CD4-positive, alpha-beta T cell (primary cell): ENCODE measurements at regions not wholly inside any gene's neighbourhood (a gene's known extent, or its start where the extent isn't known, plus 50 kb on each side); places are given as distances from the start of the nearest gene placed in this dataset.

Experiments used
- ATAC-seq: fragments of 200-7000 bp; cut with Tn5 transposase; one replicate; pipeline ENCODE4 v1.10.0; 2022; ENCODE audit warnings: mild to moderate bottlenecking; ENCODE audit not compliant: poor library complexity
- CTCF ChIA-PET: fragments of 350-600 bp; sonication (Branson Sonifier 250); formaldehyde crosslinking; loops from one replicate; lab custom pipeline; 2021; ENCODE audit warnings: antibody characterized with exemption, inconsistent platforms; lab: Charles Lee
- POLR2A ChIA-PET: fragments of 350-600 bp; sonication (Branson Sonifier 250); formaldehyde crosslinking; loops from one replicate; lab custom pipeline; 2021; ENCODE audit warnings: antibody characterized with exemption, inconsistent platforms; lab: Charles Lee
- DNase-seq, 14 experiments: peaks; one replicate each; pipeline ENCODE4 v3.0.0-alpha.2; 2013 to 2020; ENCODE audit warnings: mixed read lengths in 2 of 14
- H3K27ac ChIP-seq, 2 donors: one replicate each; pipeline versions ENCODE4 v1.5.1 to v1.7.0; 2013; ENCODE audit warnings: low read length in 2 of 2, low read depth in 1 of 2, mild to moderate bottlenecking in 1 of 2
- H3K27me3 ChIP-seq, 2 experiments: 1 replicate in 1 of 2; 2 replicates in 1 of 2; pipeline versions ENCODE4 v1.6.1 to v1.7.0; 2013; ENCODE audit warnings: low read length in 2 of 2, control low read depth in 1 of 2, mild to moderate bottlenecking in 1 of 2, moderate library complexity in 1 of 2; ENCODE audit not compliant: insufficient read depth in 2 of 2, control insufficient read depth in 1 of 2
- H3K36me3 ChIP-seq: one replicate; pipeline ENCODE4 v1.6.1; 2013; ENCODE audit warnings: low read length, control low read depth; ENCODE audit not compliant: insufficient read depth
- H3K4me1 ChIP-seq: one replicate; pipeline ENCODE4 v1.6.1; 2013; ENCODE audit warnings: low read length, control low read depth; ENCODE audit not compliant: insufficient read depth
- H3K4me3 ChIP-seq: one replicate; pipeline ENCODE4 v1.5.1; 2013; ENCODE audit warnings: mild to moderate bottlenecking, low read length, moderate library complexity
- H3K9me3 ChIP-seq, 2 experiments: 1 replicate in 1 of 2; 2 replicates in 1 of 2; pipeline versions ENCODE4 v1.6.1 to v1.7.0; 2013; ENCODE audit warnings: low read length in 2 of 2, mild to moderate bottlenecking in 2 of 2, control low read depth in 1 of 2, moderate library complexity in 1 of 2; ENCODE audit not compliant: control insufficient read depth in 1 of 2, insufficient read depth in 1 of 2
- H3K27ac Mint-ChIP-seq: one replicate; pipeline ENCODE4 v1.8.0; 2020; ENCODE audit warnings: mixed read lengths
- H3K27me3 Mint-ChIP-seq: one replicate; pipeline ENCODE4 v1.8.0; 2021; ENCODE audit warnings: mixed read lengths
- H3K36me3 Mint-ChIP-seq: one replicate; pipeline ENCODE4 v1.8.0; 2021; ENCODE audit warnings: low read depth, mixed read lengths
- H3K4me1 Mint-ChIP-seq: one replicate; pipeline ENCODE4 v1.8.0; 2021; ENCODE audit warnings: low read depth, mixed read lengths
- H3K4me3 Mint-ChIP-seq: one replicate; pipeline ENCODE4 v1.8.0; 2020; ENCODE audit warnings: mild to moderate bottlenecking, mixed read lengths
- H3K9me3 Mint-ChIP-seq: one replicate; pipeline ENCODE4 v1.8.0; 2020; ENCODE audit warnings: mixed read lengths
- CTCF ChIP-seq: fragments of 200-600 bp; IDR thresholded peaks from one replicate; pipeline ENCODE4 v1.8.0; 2022; ENCODE audit warnings: antibody characterized with exemption, mild to moderate bottlenecking
- intact Hi-C, 2 experiments: fragments of 100-400 bp; cut with DNase I in 1 of 2; cut with micrococcal nuclease in 1 of 2; formaldehyde crosslinking; loops; one replicate each; pipeline versions ENCODE4 v1.15.1 to v1.9.0; 2023 to 2025; cut with DNase I, micrococcal nuclease

DNA sequence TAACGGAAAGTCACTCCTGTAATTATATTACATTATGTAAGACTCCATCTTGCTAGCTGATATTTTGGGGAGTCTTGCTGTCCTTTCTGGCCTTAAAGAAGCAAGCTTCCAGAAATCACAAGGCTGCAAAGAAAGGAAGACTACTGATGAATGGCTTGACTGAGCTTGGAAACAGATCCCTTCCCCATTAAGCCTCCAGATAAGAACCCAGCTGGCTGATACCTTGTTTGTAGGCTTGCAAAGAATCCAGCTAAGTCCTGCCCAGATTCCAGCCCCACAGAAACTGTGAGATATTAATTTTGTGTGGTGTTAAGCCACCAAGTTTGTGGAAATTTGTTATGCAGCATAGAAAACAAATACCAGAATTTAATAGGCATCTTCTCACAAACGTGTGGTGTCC is 49.9 kb upstream of the TMEM106B start:
- Histone ChIP-seq H3K4me3 (no peak overlapping the region), H3K27ac (no peak overlapping the region), H3K27me3 (no peaks in the 10 kb centered on the region), H3K4me1 (no peaks in the 10 kb centered on the region), H3K9me3 (no peaks in the 10 kb centered on the region), H3K36me3 (no peaks in the 10 kb centered on the region)
- peaks cover 2% of the 10 kb centered on the region for H3K9me3 Mint-ChIP-seq
- intact Hi-C loops: no loop called here
- no peak overlapping the region for H3K27ac Mint-ChIP-seq
- no peak for DNase-seq
- H3K4me3 Mint-ChIP-seq: no peak overlapping the region
- no peak for ATAC-seq
- peaks cover 5% of the 10 kb centered on the region for H3K36me3 Mint-ChIP-seq
- H3K4me1 Mint-ChIP-seq: peaks cover 7% of the 10 kb centered on the region
- ChIA-PET CTCF (no interaction called here), POLR2A (interaction anchor here (1.2 kb wide), 1 partner anchor 9 kb away, joined by 4 read pairs; no protein-coding TSS in a partner anchor)
- no peak for TF ChIP-seq CTCF
- H3K27me3 Mint-ChIP-seq: no peaks in the 10 kb centered on the region
